Karpas-422 (cell line): ENCODE measurements at regions not wholly inside any gene's neighbourhood (a gene's known extent, or its start where the extent isn't known, plus 50 kb on each side); places are given as distances from the start of the nearest gene placed in this dataset.

Experiments used
- DNase-seq: peaks from one replicate; pipeline ENCODE4 v3.0.0-alpha.2; 2015
- H2AFZ ChIP-seq: fragments of 200-600 bp; sonication (generic); 2 replicates; pipeline ENCODE4 v1.6.1; 2014; ENCODE audit warnings: antibody characterized with exemption, low read length, mixed read lengths
- H3K27ac ChIP-seq: fragments of 200-600 bp; sonication (generic); 2 replicates; pipeline ENCODE4 v1.5.1; 2014; ENCODE audit warnings: mild to moderate bottlenecking, low read length, moderate library complexity
- H3K27me3 ChIP-seq: fragments of 200-600 bp; sonication (generic); 2 replicates; pipeline ENCODE4 v1.6.1; 2014; ENCODE audit warnings: low read length, mixed read lengths
- H3K36me3 ChIP-seq: fragments of 200-600 bp; sonication (generic); 2 replicates; pipeline ENCODE4 v1.6.1; 2014; ENCODE audit warnings: low read length, mixed read lengths; ENCODE audit not compliant: insufficient read depth
- H3K4me1 ChIP-seq: fragments of 200-600 bp; sonication (generic); 2 replicates; pipeline ENCODE4 v1.6.1; 2014; ENCODE audit warnings: mild to moderate bottlenecking, low read length, mixed read lengths
- H3K4me2 ChIP-seq: fragments of 200-600 bp; sonication (generic); 2 replicates; pipeline ENCODE4 v1.6.1; 2014; ENCODE audit warnings: low read length, low read depth, mild to moderate bottlenecking; ENCODE audit not compliant: poor library complexity, severe bottlenecking
- H3K4me3 ChIP-seq: fragments of 200-600 bp; sonication (generic); 2 replicates; pipeline ENCODE4 v1.5.1; 2014; ENCODE audit warnings: mild to moderate bottlenecking, antibody characterized with exemption, low read length, mixed read lengths
- H3K79me2 ChIP-seq: fragments of 200-600 bp; sonication (generic); 2 replicates; pipeline ENCODE4 v1.6.1; 2014; ENCODE audit warnings: mild to moderate bottlenecking, low read length, mixed read lengths
- H3K9ac ChIP-seq: fragments of 200-600 bp; sonication (generic); 2 replicates; pipeline ENCODE4 v1.6.0; 2014; ENCODE audit warnings: low read length
- H3K9me2 ChIP-seq: fragments of 200-600 bp; sonication (generic), shearing (Covaris generic); replicated peaks from 2 replicates; pipeline ENCODE4 v1.6.0; 2014; ENCODE audit warnings: mild to moderate bottlenecking, low read length, moderate library complexity; ENCODE audit not compliant: insufficient read depth
- H3K9me3 ChIP-seq: fragments of 300-700, 200-600 bp; sonication (generic); 2 replicates; pipeline ENCODE4 v1.6.1; 2014; ENCODE audit warnings: low read length, mixed read lengths
- H4K20me1 ChIP-seq: fragments of 200-600 bp; sonication (generic); 2 replicates; pipeline ENCODE4 v1.6.1; 2014; ENCODE audit warnings: mild to moderate bottlenecking, antibody characterized with exemption, low read length, low read depth; ENCODE audit not compliant: insufficient read depth

DNA sequence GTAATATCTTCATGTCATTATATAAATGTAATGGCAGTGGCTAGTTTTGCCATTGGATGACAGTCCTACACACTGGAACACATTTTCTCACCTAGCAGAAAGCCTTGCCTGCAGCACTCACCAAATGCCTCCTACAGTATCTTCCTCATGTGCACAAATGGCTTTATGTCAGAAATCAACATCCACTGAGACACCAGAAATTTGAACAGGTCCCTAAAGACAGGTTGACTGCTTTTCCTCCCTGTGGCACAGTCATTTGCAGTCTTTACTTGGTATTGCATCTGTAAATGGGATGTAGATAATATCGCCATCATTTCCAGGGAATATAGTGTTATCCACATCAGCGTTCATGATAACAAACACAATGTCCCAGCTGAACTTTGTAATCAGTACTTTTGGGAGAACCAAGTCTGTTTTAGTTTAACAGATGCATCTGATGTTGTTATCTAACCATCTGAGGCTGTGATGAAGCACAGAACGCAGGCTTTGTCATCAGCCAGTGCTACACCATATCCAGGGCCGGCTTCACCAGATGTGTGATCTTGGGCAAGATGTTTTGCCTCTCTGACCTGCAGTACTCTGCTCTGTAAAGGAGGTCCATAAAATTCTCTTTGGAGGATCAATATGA, 83.9 kb upstream of the TAS2R1 start:
- Histone ChIP-seq H3K4me2 (no peak overlapping the region), H3K9me3 (no peaks in the 10 kb centered on the region), H3K79me2 (no peaks in the 10 kb centered on the region), H3K4me1 (peaks cover 7% of the 10 kb centered on the region), H3K4me3 (no peak overlapping the region), H3K9ac (no peak overlapping the region), H3K27ac (no peak overlapping the region), H4K20me1 (no peaks in the 10 kb centered on the region), H3K27me3 (no peaks in the 10 kb centered on the region), H3K9me2 (no peaks in the 10 kb centered on the region), H3K36me3 (no peaks in the 10 kb centered on the region), H2AFZ (no peak overlapping the region)
- no peak for DNase-seq

DNA sequence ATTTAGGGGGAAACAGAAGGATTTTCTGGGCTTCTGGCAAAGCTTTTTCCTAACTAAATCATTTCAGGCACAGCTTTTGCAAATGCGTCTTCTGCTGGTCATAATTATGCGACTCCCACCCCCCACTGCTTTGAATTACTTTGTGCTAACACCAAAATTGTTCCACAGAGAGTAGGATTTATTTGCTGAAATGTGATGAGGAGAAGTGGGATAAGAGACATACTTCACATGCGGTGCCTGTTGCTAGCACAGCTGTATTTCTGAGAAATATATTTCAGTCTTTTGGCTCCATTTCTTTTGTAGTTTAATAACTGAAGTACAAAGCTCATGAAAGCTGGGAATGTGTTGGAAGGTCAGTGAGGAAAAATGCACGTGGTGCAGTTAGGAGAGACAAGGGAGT, 83.2 kb upstream of the TAS2R1 start:
- Histone ChIP-seq H3K36me3 (no peaks in the 10 kb centered on the region), H3K27me3 (no peaks in the 10 kb centered on the region), H3K4me2 (no peak overlapping the region), H3K9me2 (no peaks in the 10 kb centered on the region), H3K27ac (no peak overlapping the region), H3K79me2 (no peaks in the 10 kb centered on the region), H2AFZ (no peak overlapping the region), H3K9ac (no peak overlapping the region), H4K20me1 (no peaks in the 10 kb centered on the region), H3K9me3 (no peaks in the 10 kb centered on the region), H3K4me3 (no peak overlapping the region), H3K4me1 (peaks cover 7% of the 10 kb centered on the region)
- no peak for DNase-seq

DNA sequence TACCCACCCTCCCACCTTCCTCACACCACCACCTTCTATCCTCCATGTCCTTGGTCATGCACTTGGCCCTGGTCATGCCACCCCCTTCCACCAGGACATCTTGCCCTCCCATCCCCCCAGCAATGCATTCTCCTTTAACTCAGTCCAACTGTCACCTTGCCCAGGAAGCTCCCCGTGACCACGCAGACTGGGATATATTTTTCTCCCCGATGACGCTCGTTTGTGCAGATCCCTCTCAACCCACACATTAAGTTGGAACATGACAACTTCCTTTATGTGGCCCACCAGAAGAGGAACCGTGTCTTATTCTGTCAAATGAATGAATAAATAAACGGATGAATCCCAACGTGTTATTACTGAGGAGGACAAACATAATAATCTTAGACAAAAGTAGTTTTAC, 82.8 kb upstream of the TAS2R1 start:
- H2AFZ ChIP-seq: no peak overlapping the region
- H3K27me3 ChIP-seq: no peaks in the 10 kb centered on the region
- H3K9me2 ChIP-seq: no peaks in the 10 kb centered on the region

DNA sequence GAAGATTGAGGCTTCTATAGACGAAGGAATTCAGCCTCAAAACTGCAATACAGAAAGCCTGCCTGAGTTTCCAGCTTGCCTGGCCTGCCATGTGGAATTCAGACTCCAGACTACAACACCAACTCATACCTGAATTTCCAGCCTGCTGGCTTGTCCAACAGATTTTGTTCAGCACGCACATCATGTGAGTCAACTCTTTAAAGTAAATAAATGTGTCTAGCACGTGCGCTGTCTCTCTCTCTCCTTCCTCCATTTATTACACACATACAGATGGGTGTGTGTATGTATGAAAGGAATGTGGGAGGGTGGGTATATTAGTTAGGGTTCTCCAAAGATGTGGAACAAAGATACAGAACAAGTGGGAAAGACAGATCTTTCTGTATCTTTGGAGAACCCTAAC, 82.4 kb upstream of the TAS2R1 start:
- H3K79me2 ChIP-seq: no peaks in the 10 kb centered on the region
- no peaks in the 10 kb centered on the region for H3K9me2 ChIP-seq
- H3K9me3 ChIP-seq: no peaks in the 10 kb centered on the region
- H3K36me3 ChIP-seq: no peaks in the 10 kb centered on the region
- no peaks in the 10 kb centered on the region for H4K20me1 ChIP-seq
- no peak for DNase-seq
- H3K4me1 ChIP-seq: peaks cover 7% of the 10 kb centered on the region
- H3K4me3 ChIP-seq: no peak overlapping the region
- H3K4me2 ChIP-seq: no peak overlapping the region
- H3K27me3 ChIP-seq: no peaks in the 10 kb centered on the region
- no peak overlapping the region for H2AFZ ChIP-seq
- no peak overlapping the region for H3K9ac ChIP-seq
- H3K27ac ChIP-seq: no peak overlapping the region

More for the DNA sequence above, 82.8 kb upstream of the TAS2R1 start:
- H3K4me2 ChIP-seq: no peak overlapping the region
- H4K20me1 ChIP-seq: no peaks in the 10 kb centered on the region
- H3K9me3 ChIP-seq: no peaks in the 10 kb centered on the region
- H3K79me2 ChIP-seq: no peaks in the 10 kb centered on the region
- H3K9ac ChIP-seq: no peak overlapping the region
- H3K36me3 ChIP-seq: no peaks in the 10 kb centered on the region
- H3K27ac ChIP-seq: no peak overlapping the region
- DNase-seq: no peak
- H3K4me3 ChIP-seq: no peak overlapping the region
- peaks cover 7% of the 10 kb centered on the region for H3K4me1 ChIP-seq

DNA sequence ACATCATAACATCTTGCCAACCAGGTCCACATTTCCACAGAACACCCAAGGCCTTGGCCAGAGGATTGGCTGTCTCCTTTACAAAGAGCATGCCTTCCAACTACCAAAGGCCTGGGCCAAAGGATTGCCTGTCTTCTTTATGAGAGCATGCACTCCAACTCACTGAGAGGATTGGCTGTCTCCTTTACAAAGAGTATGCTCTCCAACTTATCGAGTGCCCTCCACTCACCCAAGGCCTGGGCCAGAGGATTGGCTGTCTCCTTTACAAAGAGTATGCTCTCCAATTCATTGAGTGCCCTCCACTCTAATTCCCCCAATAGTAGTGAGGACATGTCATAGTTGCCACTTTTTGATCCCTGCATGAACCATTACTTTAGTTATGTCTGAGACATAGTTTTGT, 79.9 kb upstream of the TAS2R1 start:
- no peaks in the 10 kb centered on the region for H3K36me3 ChIP-seq
- H4K20me1 ChIP-seq: no peaks in the 10 kb centered on the region
- H2AFZ ChIP-seq: no peak overlapping the region
- no peak overlapping the region for H3K4me2 ChIP-seq
- no peak overlapping the region for H3K9ac ChIP-seq
- DNase-seq: no peak
- H3K9me3 ChIP-seq: no peaks in the 10 kb centered on the region
- no peaks in the 10 kb centered on the region for H3K27me3 ChIP-seq
- no peak overlapping the region for H3K4me3 ChIP-seq
- no peaks in the 10 kb centered on the region for H3K4me1 ChIP-seq
- H3K27ac ChIP-seq: no peak overlapping the region
- H3K79me2 ChIP-seq: no peaks in the 10 kb centered on the region
- no peaks in the 10 kb centered on the region for H3K9me2 ChIP-seq

DNA sequence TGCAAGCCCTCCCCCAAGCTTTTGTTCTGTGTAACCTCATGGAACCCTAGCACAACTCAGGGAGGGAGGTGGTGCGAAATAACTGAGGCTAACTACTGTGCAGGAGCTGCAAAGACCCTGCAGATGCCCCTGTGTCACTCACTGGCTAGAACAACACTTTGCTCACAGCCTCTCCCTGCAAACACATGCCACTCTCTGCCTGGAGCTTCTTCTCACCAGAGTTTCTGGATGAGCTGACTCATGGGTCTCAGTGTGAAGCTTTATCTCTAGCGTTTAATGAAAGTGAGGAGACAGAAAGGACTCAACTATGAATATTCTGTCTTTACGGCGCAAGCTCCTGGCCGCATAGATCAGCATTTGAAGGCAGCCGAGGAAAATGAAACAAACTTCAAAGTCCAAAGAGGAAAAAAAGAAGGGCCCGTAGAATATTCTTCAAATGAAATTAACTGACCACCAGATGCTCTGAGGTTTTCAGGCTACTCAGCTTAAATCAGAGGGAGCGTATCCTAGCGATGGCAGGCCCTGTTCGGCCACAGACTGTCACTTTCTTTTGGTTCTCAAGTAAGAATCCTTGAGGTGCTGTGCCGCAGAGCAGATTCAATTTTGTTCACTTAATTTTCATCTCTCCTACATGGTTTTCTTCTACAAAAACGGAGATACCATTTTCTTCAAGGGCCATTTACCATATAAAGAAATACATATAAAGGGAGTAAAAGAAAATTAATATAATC, 77.7 kb upstream of the TAS2R1 start:
- no peak for DNase-seq
- Histone ChIP-seq H3K27me3 (no peaks in the 10 kb centered on the region), H3K27ac (no peak overlapping the region), H3K9me2 (no peaks in the 10 kb centered on the region), H2AFZ (no peak overlapping the region), H3K9me3 (no peaks in the 10 kb centered on the region), H3K4me3 (no peak overlapping the region), H4K20me1 (no peaks in the 10 kb centered on the region), H3K4me2 (no peak overlapping the region), H3K9ac (no peak overlapping the region), H3K4me1 (no peaks in the 10 kb centered on the region), H3K36me3 (no peaks in the 10 kb centered on the region), H3K79me2 (no peaks in the 10 kb centered on the region)

DNA sequence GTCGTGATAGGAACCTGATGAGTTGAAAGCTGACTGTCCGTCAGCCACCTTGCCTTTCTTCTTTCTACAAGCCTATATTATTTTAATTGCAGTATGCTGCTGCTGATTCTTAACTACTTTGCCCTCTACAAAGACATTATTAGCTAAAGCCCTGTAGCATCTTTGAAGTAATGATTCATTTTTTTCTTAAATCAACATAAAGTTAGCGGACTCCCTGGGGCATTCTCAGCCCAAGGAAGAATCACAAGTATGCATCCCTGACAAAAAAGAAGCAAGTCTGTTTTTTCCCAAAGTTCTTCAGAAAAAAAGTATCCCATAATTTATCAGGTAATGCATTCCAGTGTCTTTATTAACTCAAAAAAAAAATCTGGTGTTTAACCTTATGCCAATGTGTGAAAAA, 69.5 kb upstream of the TAS2R1 start:
- Histone ChIP-seq H3K27me3 (no peaks in the 10 kb centered on the region), H3K9me2 (no peaks in the 10 kb centered on the region)

DNA sequence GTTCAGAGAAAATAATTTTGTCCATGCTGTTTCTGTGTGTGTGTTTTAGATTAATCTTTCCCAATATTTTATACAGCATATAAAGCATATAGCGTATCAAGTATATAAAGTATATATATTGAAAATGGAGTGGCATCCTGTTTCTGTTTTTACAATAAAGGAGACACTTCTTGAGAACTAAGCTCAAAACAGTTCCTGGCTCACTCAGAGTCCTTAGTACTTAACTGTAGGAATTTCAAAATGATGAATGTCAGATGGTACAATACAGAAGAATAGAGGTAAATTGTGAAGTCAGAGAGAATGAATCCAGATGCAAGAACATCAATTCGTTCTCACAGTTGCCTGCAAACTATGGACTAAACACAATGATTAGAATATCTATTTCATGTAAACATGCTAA, 68.7 kb upstream of the TAS2R1 start:
- Histone ChIP-seq H3K9ac (no peak overlapping the region), H3K9me2 (no peaks in the 10 kb centered on the region), H3K9me3 (no peaks in the 10 kb centered on the region), H3K4me2 (no peak overlapping the region), H3K27me3 (no peaks in the 10 kb centered on the region), H3K79me2 (no peaks in the 10 kb centered on the region), H2AFZ (no peak overlapping the region), H3K27ac (no peak overlapping the region), H3K4me3 (no peak overlapping the region), H3K36me3 (no peaks in the 10 kb centered on the region), H3K4me1 (no peaks in the 10 kb centered on the region), H4K20me1 (no peaks in the 10 kb centered on the region)
- DNase-seq: no peak

More for the DNA sequence above, 69.5 kb upstream of the TAS2R1 start:
- Histone ChIP-seq H3K4me2 (no peak overlapping the region), H3K4me3 (no peak overlapping the region), H4K20me1 (no peaks in the 10 kb centered on the region), H3K9me3 (no peaks in the 10 kb centered on the region), H3K9ac (no peak overlapping the region), H3K27ac (no peak overlapping the region), H3K79me2 (no peaks in the 10 kb centered on the region), H2AFZ (no peak overlapping the region), H3K36me3 (no peaks in the 10 kb centered on the region), H3K4me1 (no peaks in the 10 kb centered on the region)
- no peak for DNase-seq
